ENCODE measurements at regions not wholly inside any gene's neighbourhood (a gene's known extent, or its start where the extent isn't known, plus 50 kb on each side); places are given as distances from the start of the nearest gene placed in this dataset.

- intact Hi-C loops (cut with micrococcal nuclease; ENCODE audit: unreplicated experiment) (loop anchor here (10.0 kb wide), 1 partner anchor 1280 kb away; no protein-coding TSS in a partner anchor), in situ Hi-C loops (cut with HindIII; ENCODE audit: extremely low pct_ligation_motif_present, low pct_unique_long_range_greater_than_20kb) (loop anchor here (5.0 to 25.0 kb wide), 3 partner anchors 652 to 1282 kb away; no protein-coding TSS in a partner anchor)
- ChIA-PET CTCF (ENCODE audit: low intra/inter-chr PET ratio, low total read pairs) (no interaction called here), POLR2A (no interaction called here)
- Histone ChIP-seq H3K4me1 (ENCODE audit: insufficient read depth, low read length) (no peaks in the 10 kb centered on the region), H3K27ac (ENCODE audit: extremely low read length, insufficient read depth, low read length) (no peak overlapping the region), H3K79me2 (ENCODE audit: insufficient read depth, low read length) (no peaks in the 10 kb centered on the region), H3K27me3 (ENCODE audit: control insufficient read depth in 1 of 2, insufficient read depth in 2 of 2, low read length in 2 of 2) (peaks cover 6 to 54% of the 10 kb centered on the region in 2 experiments; a peak in 3 of 5 replicates), H3K4me3 (replicated peaks in 1 of 3; ENCODE audit: insufficient read depth in 1 of 3, low read depth in 2 of 3, low read length in 3 of 3) (no peak overlapping the region), H3K9me3 (ENCODE audit: low read length) (no peaks in the 10 kb centered on the region), H3K9ac (ENCODE audit: insufficient read depth, low read depth, low read length) (no peak overlapping the region), H2AFZ (ENCODE audit: low read length) (no peak overlapping the region), H4K20me1 (ENCODE audit: insufficient read depth, low read length) (no peaks in the 10 kb centered on the region; the same call in 1 of the 2 replicates), H3K36me3 (replicated peaks in 1 of 2; ENCODE audit: control insufficient read depth in 1 of 2, insufficient read depth in 2 of 2, low read length in 2 of 2) (no peaks in the 10 kb centered on the region), H3K4me2 (ENCODE audit: low read depth, low read length) (no peak overlapping the region)
- FAIRE-seq (no peak), ATAC-seq (no peak), DNase-seq (ENCODE audit: low spot score) (no peak)
- TF ChIP-seq ISX (CRISPR knock-in tag; conservative IDR thresholded peaks at IDR 0.05) (no peak), CHD4 (IDR thresholded peaks at IDR 0.05; ENCODE audit: borderline replicate concordance, low read length) (no peak), THAP11 (CRISPR knock-in tag; IDR thresholded peaks at IDR 0.05) (no peak), ZMYM2 (CRISPR knock-in tag; IDR thresholded peaks at IDR 0.05) (no peak)
- no TSS peak for BruUV-seq (replicated peaks)
- 9% methylated on average over 8 of the region's 21 CpGs for WGBS (ENCODE audit: low lambda C conversion rate)
These were observed 1333.3 kb downstream of the BRD1 start for GRCh38 chr22:48494256-48494967.

GRCh38 chr22:48493733-48494132, 1333.9 kb downstream of the BRD1 start:
- H3K27me3 ChIP-seq (ENCODE audit: control insufficient read depth in 1 of 2, insufficient read depth in 2 of 2, low read length in 2 of 2): peaks cover 4 to 49% of the 10 kb centered on the region in 2 experiments; a peak in 3 of 5 replicates
- intact Hi-C loops (cut with micrococcal nuclease; ENCODE audit: unreplicated experiment) (loop anchor here (10.0 kb wide), 1 partner anchor 1279 kb away; no protein-coding TSS in a partner anchor), in situ Hi-C loops (cut with HindIII; ENCODE audit: extremely low pct_ligation_motif_present, low pct_unique_long_range_greater_than_20kb) (loop anchor here (5.0 to 25.0 kb wide), 3 partner anchors 651 to 1281 kb away; no protein-coding TSS in a partner anchor)
- H3K4me1 ChIP-seq (ENCODE audit: insufficient read depth, low read length): no peaks in the 10 kb centered on the region
- H3K4me2 ChIP-seq (ENCODE audit: low read depth, low read length): no peak overlapping the region
- POLR2A ChIA-PET: no interaction called here
- no peak for TF ChIP-seq ZNF513 (CRISPR knock-in tag; conservative IDR thresholded peaks at IDR 0.05)
- TF ChIP-seq ZNF292 (CRISPR knock-in tag; IDR thresholded peaks at IDR 0.05; ENCODE audit: borderline replicate concordance, low read depth): no peak
- no peaks in the 10 kb centered on the region; the same call in 1 of the 2 replicates for H4K20me1 ChIP-seq (ENCODE audit: insufficient read depth, low read length)
- no peak overlapping the region for H3K9ac ChIP-seq (ENCODE audit: insufficient read depth, low read depth, low read length)
- no peak overlapping the region for H3K4me3 ChIP-seq (replicated peaks in 1 of 3; ENCODE audit: insufficient read depth in 1 of 3, low read depth in 2 of 3, low read length in 3 of 3)
- 6% methylated on average over 6 of the region's 6 CpGs for WGBS (ENCODE audit: low lambda C conversion rate)
- no TSS peak for BruUV-seq (replicated peaks)
- H3K9me3 ChIP-seq (ENCODE audit: low read length): no peaks in the 10 kb centered on the region
- no peaks in the 10 kb centered on the region for H3K79me2 ChIP-seq (ENCODE audit: insufficient read depth, low read length)
- no peak overlapping the region for H3K27ac ChIP-seq (ENCODE audit: extremely low read length, insufficient read depth, low read length)
- CTCF ChIA-PET (ENCODE audit: low intra/inter-chr PET ratio, low total read pairs): no interaction called here
- no peak for ATAC-seq
- H3K36me3 ChIP-seq (replicated peaks in 1 of 2; ENCODE audit: control insufficient read depth in 1 of 2, insufficient read depth in 2 of 2, low read length in 2 of 2): no peaks in the 10 kb centered on the region
- DNase-seq (ENCODE audit: low spot score): no peak
- no peak overlapping the region for H2AFZ ChIP-seq (ENCODE audit: low read length)
- no peak for FAIRE-seq

Data from HepG2 (cell line).